ENCODE measurements at regions not wholly inside any gene's neighbourhood (a gene's known extent, or its start where the extent isn't known, plus 50 kb on each side); places are given as distances from the start of the nearest gene placed in this dataset.

- Histone ChIP-seq H4K8ac (ENCODE audit: extremely low read depth, insufficient read depth, low read length) (no peak overlapping the region), H3K27ac (ENCODE audit: low read depth, low read length) (no peak overlapping the region), H3K79me2 (ENCODE audit: control insufficient read depth in 1 of 2, insufficient read depth in 2 of 2, low read length in 2 of 2) (peaks cover 5 to 14% of the 10 kb centered on the region in 2 experiments; a peak in 3 of 4 replicates), H3K14ac (ENCODE audit: insufficient read length) (no peak overlapping the region), H3K36me3 (ENCODE audit: control insufficient read depth in 2 of 4, insufficient read depth in 4 of 4, low read length in 3 of 4) (peaks cover 0 to 4% (median under 1%) of the 10 kb centered on the region in 4 experiments; a peak in 3 of 8 replicates), H3K9ac (replicated peaks in 1 of 4; ENCODE audit: extremely low read depth in 1 of 4, low read depth in 3 of 4, low read length in 3 of 4) (no peak overlapping the region; a peak in 1 of 7 replicates), H4K20me1 (replicated peaks in 1 of 2; ENCODE audit: control insufficient read depth in 1 of 2, insufficient read depth in 2 of 2, low read length in 2 of 2) (peaks cover 1 to 16% of the 10 kb centered on the region in 2 experiments), H3K9me3 (ENCODE audit: insufficient read depth in 2 of 2, low read depth in 1 of 2, low read length in 1 of 2) (peaks cover 0 to 6% of the 10 kb centered on the region in 2 experiments; a peak in 1 of 4 replicates), H3K4me1 (replicated peaks in 1 of 4; ENCODE audit: control insufficient read depth in 3 of 4, insufficient read depth in 4 of 4, low read length in 3 of 4) (no peaks in the 10 kb centered on the region; a peak in 2 of 7 replicates), H3K23ac (ENCODE audit: insufficient read length) (no peak overlapping the region), H2BK12ac (ENCODE audit: low read depth, low read length) (no peak overlapping the region), H3K4me2 (ENCODE audit: insufficient read depth in 1 of 2, low read depth in 2 of 2, low read length in 2 of 2) (no peak overlapping the region), H3K27me3 (replicated peaks in 1 of 4; ENCODE audit: control insufficient read depth in 3 of 4, extremely low read depth in 1 of 4, insufficient read depth in 3 of 4, low read length in 3 of 4) (no peaks in the 10 kb centered on the region), H3K79me1 (ENCODE audit: low read depth, low read length) (peaks cover 2% of the 10 kb centered on the region; the same call in 1 of the 2 replicates), H4K5ac (ENCODE audit: insufficient read length, low read depth, low read length) (no peak overlapping the region), H2AK5ac (ENCODE audit: low read depth, low read length) (peak overlapping the region; percentile 95; the same call in 1 of the 2 replicates), H4K91ac (replicated peaks; ENCODE audit: insufficient read length, low read length) (peak overlapping the region; percentile 30), H3K23me2 (ENCODE audit: low read depth, low read length) (peaks cover 13% of the 10 kb centered on the region; the same call in 1 of the 2 replicates), H2AFZ (ENCODE audit: low read length) (no peak overlapping the region), H3K56ac (replicated peaks; ENCODE audit: insufficient read length, low read depth, low read length) (no peak overlapping the region), H2BK15ac (ENCODE audit: low read length) (no peak overlapping the region), H3K18ac (ENCODE audit: extremely low read depth, low read length) (no peak overlapping the region), H2BK20ac (ENCODE audit: low read length) (no peak overlapping the region), H3K4me3 (ENCODE audit: extremely low read depth in 1 of 4, insufficient read depth in 2 of 4, low read depth in 3 of 4, low read length in 4 of 4) (no peak overlapping the region), H2BK120ac (replicated peaks; ENCODE audit: low read depth, low read length) (no peak overlapping the region), H3K4ac (replicated peaks; ENCODE audit: insufficient read length, low read depth, low read length) (no peak overlapping the region), H2BK5ac (ENCODE audit: low read depth, low read length) (no peak overlapping the region; the same call in 1 of the 2 replicates)
- no peak for TF ChIP-seq BRCA1 (IDR thresholded peaks at IDR 0.05; ENCODE audit: low read depth, low read length)
- TF ChIP-seq ZNF274 (IDR thresholded peaks at IDR 0.05; ENCODE audit: borderline replicate concordance, extremely low read depth, low read length): no peak
- TF ChIP-seq SP2 (IDR thresholded peaks at IDR 0.05; ENCODE audit: low read length): no peak
- no peak for TF ChIP-seq CREB1 (IDR thresholded peaks at IDR 0.05)
- no peak for TF ChIP-seq ATF2 (IDR thresholded peaks at IDR 0.05; ENCODE audit: low read length)
- TF ChIP-seq NRF1 (IDR thresholded peaks at IDR 0.05; ENCODE audit: low read depth, low read length): no peak
- no peak for TF ChIP-seq TBP (IDR thresholded peaks at IDR 0.05; ENCODE audit: low read depth, low read length)
- no peak for TF ChIP-seq SAP30 (IDR thresholded peaks at IDR 0.05; ENCODE audit: insufficient read depth, insufficient replicate concordance, low read length)
- no peak for TF ChIP-seq SIX5 (IDR thresholded peaks at IDR 0.05; ENCODE audit: low read depth, low read length)
- ChIA-PET CTCF (ENCODE audit: partially characterized antibody) (no interaction called here), POLR2A (ENCODE audit: partially characterized antibody) (no interaction called here)
- FAIRE-seq (no peak), DNase-seq (ENCODE audit: low read depth in 1 of 2, low spot score in 2 of 2) (no peak)
- WGBS, 2 experiments (ENCODE audit: extremely low coverage in 1 of 2, insufficient coverage in 1 of 2, insufficient read length in 1 of 2, insufficient replicate concordance in 2 of 2, low coverage in 1 of 2, low lambda C conversion rate in 2 of 2, missing lambda C conversion rate in 1 of 2): 89% methylated on average over 1 of the region's 1 CpG; no CpG with 5 or more reads in 1 of the 2 experiments
Observed at GRCh38 chr11:71068963-71069362, 183.4 kb downstream of the SHANK2 start.

All from H1 (cell line).